ENCODE measurements at regions not wholly inside any gene's neighbourhood (a gene's known extent, or its start where the extent isn't known, plus 50 kb on each side); places are given as distances from the start of the nearest gene placed in this dataset.

DNA sequence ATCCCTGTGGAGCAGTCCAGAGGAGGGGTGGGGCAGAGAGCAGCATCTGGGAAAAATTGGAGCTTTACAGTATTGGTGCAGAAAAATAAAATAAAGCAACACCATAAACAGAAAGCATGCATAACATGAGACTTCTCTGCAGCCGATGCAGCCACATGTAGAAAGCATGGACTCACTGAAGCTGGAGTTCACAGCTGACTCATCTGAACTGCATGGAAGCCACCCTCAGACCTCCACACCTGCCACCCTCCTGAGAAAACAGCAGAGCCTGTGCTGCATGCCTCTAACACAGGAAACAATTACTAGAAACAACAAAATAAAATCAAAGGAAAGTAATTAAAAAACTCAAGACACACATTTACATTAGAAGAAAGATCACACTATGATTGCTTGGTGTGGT, 169.4 kb upstream of the ALKAL2 start:
- Histone ChIP-seq H3K4me1 (ENCODE audit: control insufficient read depth, insufficient read depth, low read length) (no peaks in the 10 kb centered on the region), H3K79me2 (ENCODE audit: control insufficient read depth, insufficient read depth, low read length) (no peaks in the 10 kb centered on the region), H3K9me3 (replicated peaks; ENCODE audit: control insufficient read depth, insufficient read depth, low read length) (no peaks in the 10 kb centered on the region), H3K27me3 (replicated peaks in 1 of 2; ENCODE audit: control insufficient read depth in 2 of 2, insufficient read depth in 2 of 2, low read length in 1 of 2) (no peaks in the 10 kb centered on the region; a peak in 1 of 4 replicates), H3K4me3 (no peak overlapping the region), H3K9ac (ENCODE audit: control insufficient read depth, insufficient read depth, low read length) (no peak overlapping the region), H3K4me2 (ENCODE audit: control insufficient read depth, insufficient read depth) (no peak overlapping the region), H4K20me1 (ENCODE audit: control insufficient read depth, insufficient read depth) (no peaks in the 10 kb centered on the region), H3K27ac (ENCODE audit: control insufficient read depth, insufficient read depth) (no peak overlapping the region), H3K36me3 (ENCODE audit: control insufficient read depth in 2 of 2, insufficient read depth in 2 of 2, low read length in 1 of 2) (no peaks in the 10 kb centered on the region), H2AFZ (ENCODE audit: control insufficient read depth, low read depth, low read length) (no peak overlapping the region)
- DNase-seq (ENCODE audit: low read depth, low spot score) (no peak), ATAC-seq (no peak), FAIRE-seq (no peak)
- no TSS peak for BruUV-seq (replicated peaks)
- in situ Hi-C loops (cut with MboI) (no loop called here), intact Hi-C loops (cut with micrococcal nuclease; ENCODE audit: unreplicated experiment) (no loop called here)
- WGBS (ENCODE audit: insufficient coverage, insufficient replicate concordance, low lambda C conversion rate, missing lambda C conversion rate) = 0% methylated on average over 1 of the region's 1 CpG
- ChIA-PET RAD21 (ENCODE audit: unreplicated experiment) (no interaction called here), SMC1A (ENCODE audit: uncharacterized antibody, unreplicated experiment) (no interaction called here), POLR2A (no interaction called here), CTCF (no interaction called here)
- TF ChIP-seq CREB1 (IDR thresholded peaks at IDR 0.05; ENCODE audit: low read depth) (no peak), MXI1 (IDR thresholded peaks at IDR 0.05; ENCODE audit: low read depth, low read length) (no peak), FOS (IDR thresholded peaks at IDR 0.05; ENCODE audit: borderline replicate concordance, extremely low read depth, insufficient read length) (no peak), SREBF1 (IDR thresholded peaks at IDR 0.05; ENCODE audit: low read length) (no peak), ASH2L (IDR thresholded peaks at IDR 0.05; ENCODE audit: borderline replicate concordance, low read depth) (no peak)
- TF ChIP-seq, protein P1, sequence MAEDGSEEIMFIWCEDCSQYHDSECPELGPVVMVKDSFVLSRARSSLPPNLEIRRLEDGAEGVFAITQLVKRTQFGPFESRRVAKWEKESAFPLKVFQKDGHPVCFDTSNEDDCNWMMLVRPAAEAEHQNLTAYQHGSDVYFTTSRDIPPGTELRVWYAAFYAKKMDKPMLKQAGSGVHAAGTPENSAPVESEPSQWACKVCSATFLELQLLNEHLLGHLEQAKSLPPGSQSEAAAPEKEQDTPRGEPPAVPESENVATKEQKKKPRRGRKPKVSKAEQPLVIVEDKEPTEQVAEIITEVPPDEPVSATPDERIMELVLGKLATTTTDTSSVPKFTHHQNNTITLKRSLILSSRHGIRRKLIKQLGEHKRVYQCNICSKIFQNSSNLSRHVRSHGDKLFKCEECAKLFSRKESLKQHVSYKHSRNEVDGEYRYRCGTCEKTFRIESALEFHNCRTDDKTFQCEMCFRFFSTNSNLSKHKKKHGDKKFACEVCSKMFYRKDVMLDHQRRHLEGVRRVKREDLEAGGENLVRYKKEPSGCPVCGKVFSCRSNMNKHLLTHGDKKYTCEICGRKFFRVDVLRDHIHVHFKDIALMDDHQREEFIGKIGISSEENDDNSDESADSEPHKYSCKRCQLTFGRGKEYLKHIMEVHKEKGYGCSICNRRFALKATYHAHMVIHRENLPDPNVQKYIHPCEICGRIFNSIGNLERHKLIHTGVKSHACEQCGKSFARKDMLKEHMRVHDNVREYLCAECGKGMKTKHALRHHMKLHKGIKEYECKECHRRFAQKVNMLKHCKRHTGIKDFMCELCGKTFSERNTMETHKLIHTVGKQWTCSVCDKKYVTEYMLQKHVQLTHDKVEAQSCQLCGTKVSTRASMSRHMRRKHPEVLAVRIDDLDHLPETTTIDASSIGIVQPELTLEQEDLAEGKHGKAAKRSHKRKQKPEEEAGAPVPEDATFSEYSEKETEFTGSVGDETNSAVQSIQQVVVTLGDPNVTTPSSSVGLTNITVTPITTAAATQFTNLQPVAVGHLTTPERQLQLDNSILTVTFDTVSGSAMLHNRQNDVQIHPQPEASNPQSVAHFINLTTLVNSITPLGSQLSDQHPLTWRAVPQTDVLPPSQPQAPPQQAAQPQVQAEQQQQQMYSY (CRISPR knock-in tag; IDR thresholded peaks at IDR 0.05) = no peak
- TF ChIP-seq, protein P2, sequence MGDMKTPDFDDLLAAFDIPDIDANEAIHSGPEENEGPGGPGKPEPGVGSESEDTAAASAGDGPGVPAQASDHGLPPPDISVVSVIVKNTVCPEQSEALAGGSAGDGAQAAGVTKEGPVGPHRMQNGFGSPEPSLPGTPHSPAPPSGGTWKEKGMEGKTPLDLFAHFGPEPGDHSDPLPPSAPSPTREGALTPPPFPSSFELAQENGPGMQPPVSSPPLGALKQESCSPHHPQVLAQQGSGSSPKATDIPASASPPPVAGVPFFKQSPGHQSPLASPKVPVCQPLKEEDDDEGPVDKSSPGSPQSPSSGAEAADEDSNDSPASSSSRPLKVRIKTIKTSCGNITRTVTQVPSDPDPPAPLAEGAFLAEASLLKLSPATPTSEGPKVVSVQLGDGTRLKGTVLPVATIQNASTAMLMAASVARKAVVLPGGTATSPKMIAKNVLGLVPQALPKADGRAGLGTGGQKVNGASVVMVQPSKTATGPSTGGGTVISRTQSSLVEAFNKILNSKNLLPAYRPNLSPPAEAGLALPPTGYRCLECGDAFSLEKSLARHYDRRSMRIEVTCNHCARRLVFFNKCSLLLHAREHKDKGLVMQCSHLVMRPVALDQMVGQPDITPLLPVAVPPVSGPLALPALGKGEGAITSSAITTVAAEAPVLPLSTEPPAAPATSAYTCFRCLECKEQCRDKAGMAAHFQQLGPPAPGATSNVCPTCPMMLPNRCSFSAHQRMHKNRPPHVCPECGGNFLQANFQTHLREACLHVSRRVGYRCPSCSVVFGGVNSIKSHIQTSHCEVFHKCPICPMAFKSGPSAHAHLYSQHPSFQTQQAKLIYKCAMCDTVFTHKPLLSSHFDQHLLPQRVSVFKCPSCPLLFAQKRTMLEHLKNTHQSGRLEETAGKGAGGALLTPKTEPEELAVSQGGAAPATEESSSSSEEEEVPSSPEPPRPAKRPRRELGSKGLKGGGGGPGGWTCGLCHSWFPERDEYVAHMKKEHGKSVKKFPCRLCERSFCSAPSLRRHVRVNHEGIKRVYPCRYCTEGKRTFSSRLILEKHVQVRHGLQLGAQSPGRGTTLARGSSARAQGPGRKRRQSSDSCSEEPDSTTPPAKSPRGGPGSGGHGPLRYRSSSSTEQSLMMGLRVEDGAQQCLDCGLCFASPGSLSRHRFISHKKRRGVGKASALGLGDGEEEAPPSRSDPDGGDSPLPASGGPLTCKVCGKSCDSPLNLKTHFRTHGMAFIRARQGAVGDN (IDR thresholded peaks at IDR 0.05) = no peak

All from GM12878 (cell line).